ENCODE measurements at regions not wholly inside any gene's neighbourhood (a gene's known extent, or its start where the extent isn't known, plus 50 kb on each side); places are given as distances from the start of the nearest gene placed in this dataset.

- no peak for DNase-seq (ENCODE audit: low read depth)
- no peak for TF ChIP-seq CTCF (conservative IDR thresholded peaks at IDR 0.05; ENCODE audit: low read depth, low read length)
- H3K4me3 ChIP-seq (ENCODE audit: low read depth, low read length): no peak overlapping the region
Measured at GRCh38 chr5:175236176-175236575, 207.8 kb downstream of the DRD1 start.

- no peak for TF ChIP-seq CTCF (conservative IDR thresholded peaks at IDR 0.05; ENCODE audit: low read depth, low read length)
- no peak for DNase-seq (ENCODE audit: low read depth)
- no peak overlapping the region for H3K4me3 ChIP-seq (ENCODE audit: low read depth, low read length)
Measured at GRCh38 chr5:175235251-175235960, 208.6 kb downstream of the DRD1 start.

GRCh38 chr5:175230299-175230698, 213.7 kb downstream of the DRD1 start:
- TF ChIP-seq CTCF (conservative IDR thresholded peaks at IDR 0.05; ENCODE audit: low read depth, low read length): no peak
- no peak for DNase-seq (ENCODE audit: low read depth)
- no peak overlapping the region for H3K4me3 ChIP-seq (ENCODE audit: low read depth, low read length)

- DNase-seq (ENCODE audit: low read depth): no peak
- no peak for TF ChIP-seq CTCF (conservative IDR thresholded peaks at IDR 0.05; ENCODE audit: low read depth, low read length)
- no peak overlapping the region for H3K4me3 ChIP-seq (ENCODE audit: low read depth, low read length)
Measured at GRCh38 chr5:175226506-175226905, 217.5 kb downstream of the DRD1 start.

- DNase-seq (ENCODE audit: low read depth): no peak
- H3K4me3 ChIP-seq (ENCODE audit: low read depth, low read length): no peak overlapping the region
- TF ChIP-seq CTCF (conservative IDR thresholded peaks at IDR 0.05; ENCODE audit: low read depth, low read length): no peak
Measured at GRCh38 chr5:175223291-175223690, 220.7 kb downstream of the DRD1 start.

GRCh38 chr5:175222621-175223020, 221.4 kb downstream of the DRD1 start:
- H3K4me3 ChIP-seq (ENCODE audit: low read depth, low read length): no peak overlapping the region
- no peak for TF ChIP-seq CTCF (conservative IDR thresholded peaks at IDR 0.05; ENCODE audit: low read depth, low read length)
- no peak for DNase-seq (ENCODE audit: low read depth)

GRCh38 chr5:175220549-175220948, 223.4 kb downstream of the DRD1 start:
- no peak overlapping the region for H3K4me3 ChIP-seq (ENCODE audit: low read depth, low read length)
- no peak for DNase-seq (ENCODE audit: low read depth)
- no peak for TF ChIP-seq CTCF (conservative IDR thresholded peaks at IDR 0.05; ENCODE audit: low read depth, low read length)
